SK-N-SH (cell line): ENCODE measurements at regions not wholly inside any gene's neighbourhood (a gene's known extent, or its start where the extent isn't known, plus 50 kb on each side); places are given as distances from the start of the nearest gene placed in this dataset.

ENCODE experiments used
- CTCF ChIA-PET: fragments of 300-600, 350-600 bp; formaldehyde crosslinking; extraction: SDS; loops from one replicate; lab custom pipeline; 2021; lab: Yijun Ruan, JAX
- POLR2A ChIA-PET: fragments of 350-600 bp; sonication (Branson Sonifier 250); formaldehyde crosslinking; extraction: SDS; loops from one replicate; lab custom pipeline; 2020; ENCODE audit warnings: antibody characterized with exemption, inconsistent platforms; lab: Yijun Ruan, JAX
- DNase-seq: peaks from one replicate; pipeline ENCODE4 v3.0.0; 2012
- H2AFZ ChIP-seq: fragments of 200-600 bp; sonication (generic); 2 replicates; pipeline ENCODE4 v1.8.1; 2016; ENCODE audit warnings: antibody characterized with exemption, mild to moderate bottlenecking, low read depth
- H3F3A ChIP-seq: fragments of 200-600 bp; sonication (generic); replicated peaks from 2 replicates; pipeline ENCODE3; 2016; ENCODE audit warnings: antibody characterized with exemption, mild to moderate bottlenecking; ENCODE audit not compliant: insufficient read depth
- H3K27ac ChIP-seq, 2 experiments: fragments of 200-500 bp in 1 of 2; fragments of 200-600 bp in 1 of 2; sonication (Bioruptor generic) in 1 of 2; sonication (generic), shearing (Covaris generic) in 1 of 2; 2 replicates each; pipeline versions ENCODE4 v1.5.1 to v1.6.1; 2014 to 2016; ENCODE audit warnings: low read depth in 2 of 2, inconsistent platforms in 1 of 2, low read length in 1 of 2, mild to moderate bottlenecking in 1 of 2, mixed read lengths in 1 of 2
- H3K27me3 ChIP-seq: fragments of 200-600 bp; sonication (generic), shearing (Covaris generic); 2 replicates; pipeline ENCODE4 v1.6.1; 2016; ENCODE audit warnings: mixed run types; ENCODE audit not compliant: insufficient read depth
- H3K36me3 ChIP-seq, 2 experiments: fragments of 200-500 bp in 1 of 2; fragments of 200-600 bp in 1 of 2; sonication (Bioruptor generic) in 1 of 2; sonication (generic) in 1 of 2; replicated peaks in 1 of 2; 2 replicates each; pipeline versions ENCODE3 to v1.5.1; 2014 to 2016; ENCODE audit warnings: low read length in 1 of 2, mild to moderate bottlenecking in 1 of 2; ENCODE audit not compliant: insufficient read depth in 2 of 2, control insufficient read depth in 1 of 2
- H3K4me1 ChIP-seq, 2 experiments: fragments of 200-500 bp in 1 of 2; fragments of 200-600 bp in 1 of 2; sonication (Bioruptor generic) in 1 of 2; sonication (generic), shearing (Covaris generic) in 1 of 2; 2 replicates each; pipeline versions ENCODE4 v1.5.1 to v1.6.1; 2014 to 2016; ENCODE audit warnings: low read depth in 1 of 2, low read length in 1 of 2, mixed run types in 1 of 2; ENCODE audit not compliant: insufficient read depth in 2 of 2, control insufficient read depth in 1 of 2
- H3K4me2 ChIP-seq: fragments of 200-600 bp; sonication (generic), shearing (Covaris generic); 2 replicates; pipeline ENCODE4 v1.6.1; 2017; ENCODE audit warnings: mixed run types
- H3K4me3 ChIP-seq, 2 experiments: fragments of 200-500 bp in 1 of 2; fragments of 200-600 bp in 1 of 2; sonication (Bioruptor generic) in 1 of 2; sonication (generic), shearing (Covaris generic) in 1 of 2; 2 replicates each; pipeline versions ENCODE4 v1.5.1 to v1.8.1; 2014 to 2016; ENCODE audit warnings: low read depth in 2 of 2, inconsistent platforms in 1 of 2, low read length in 1 of 2, mild to moderate bottlenecking in 1 of 2, mixed read lengths in 1 of 2, moderate library complexity in 1 of 2
- H3K79me2 ChIP-seq: fragments of 200-600 bp; sonication (generic); 2 replicates; pipeline ENCODE4 v1.8.1; 2017; ENCODE audit warnings: mild to moderate bottlenecking; ENCODE audit not compliant: insufficient read depth
- H3K9ac ChIP-seq: fragments of 200-600 bp; sonication (generic); 2 replicates; pipeline ENCODE4 v1.6.1; 2017; ENCODE audit warnings: mixed run types
- H3K9me2 ChIP-seq: fragments of 200-600 bp; sonication (generic); 2 replicates; pipeline ENCODE4 v1.6.1; 2017; ENCODE audit warnings: mixed run types
- H3K9me3 ChIP-seq: fragments of 200-600 bp; sonication (generic); 2 replicates; pipeline ENCODE4 v1.6.1; 2017; ENCODE audit warnings: mixed run types, mild to moderate bottlenecking, moderate library complexity
- H4K20me1 ChIP-seq: fragments of 200-600 bp; sonication (generic); 2 replicates; pipeline ENCODE4 v1.6.1; 2017; ENCODE audit warnings: mild to moderate bottlenecking, mixed run types; ENCODE audit not compliant: insufficient read depth
- CHD2 ChIP-seq: fragments of 150-350 bp; IDR thresholded peaks from 2 replicates; pipeline ENCODE4 v1.6.1; 2018; ENCODE audit warnings: low read length; ENCODE audit not compliant: partially characterized antibody
- ELF1 ChIP-seq: IDR thresholded peaks from 2 replicates; pipeline ENCODE4 v1.4.0; 2012
- FOXJ3 ChIP-seq: sonication (generic); formaldehyde crosslinking; IDR thresholded peaks from 2 replicates; pipeline ENCODE4 v1.5.1; 2020; ENCODE audit warnings: mild to moderate bottlenecking, missing genetic modification reagents
- FOXM1 ChIP-seq: IDR thresholded peaks from 2 replicates; pipeline ENCODE4 v1.4.0; 2012; ENCODE audit warnings: low read depth, mild to moderate bottlenecking
- GABPA ChIP-seq: IDR thresholded peaks from 2 replicates; pipeline ENCODE4 v1.4.0; 2012; ENCODE audit warnings: low read depth, mild to moderate bottlenecking
- GATA2 ChIP-seq: sonication (generic); formaldehyde crosslinking; IDR thresholded peaks from 2 replicates; pipeline ENCODE4 v1.5.0; 2020; ENCODE audit warnings: mild to moderate bottlenecking, missing genetic modification reagents
- NFIC ChIP-seq: IDR thresholded peaks from 2 replicates; pipeline ENCODE4 v1.4.0; 2012; ENCODE audit warnings: borderline replicate concordance
- NRF1 ChIP-seq: IDR thresholded peaks from 2 replicates; pipeline ENCODE4 v1.6.1; 2012; ENCODE audit warnings: low read depth, mild to moderate bottlenecking, low read length
- POLR2AphosphoS5 ChIP-seq: IDR thresholded peaks from 2 replicates; pipeline ENCODE4 v1.6.1; 2012; ENCODE audit warnings: low read depth, low read length
- RCOR1 ChIP-seq: fragments of 150-350 bp; IDR thresholded peaks from 2 replicates; pipeline ENCODE4 v1.6.1; 2017; ENCODE audit warnings: antibody characterized with exemption, low read length
- SMC3 ChIP-seq: IDR thresholded peaks from 2 replicates; pipeline ENCODE4 v1.6.1; 2012; ENCODE audit warnings: low read depth, low read length, improper control_type of control experiment
- TAF1 ChIP-seq: IDR thresholded peaks from 2 replicates; pipeline ENCODE4 v1.6.1; 2012; ENCODE audit warnings: low read depth, mild to moderate bottlenecking, low read length, moderate library complexity, borderline replicate concordance
- TEAD4 ChIP-seq: IDR thresholded peaks from 2 replicates; pipeline ENCODE4 v1.4.0; 2012; ENCODE audit warnings: mild to moderate bottlenecking, borderline replicate concordance; ENCODE audit not compliant: insufficient read depth
- WGBS: methylation state at CpG from one replicate; pipeline ENCODE4 v1.1.6; 2017; ENCODE audit warnings: low lambda C conversion rate; 5-methylcytosine and 5-hydroxymethylcytosine counted together
- TF ChIP-seq, protein P1 (sequence below): IDR thresholded peaks from 2 replicates; pipeline ENCODE4 v1.4.0; 2012; ENCODE audit warnings: low read depth
- TF ChIP-seq, protein P2 (sequence below): fragments of 200-600 bp; sonication (generic); IDR thresholded peaks from 2 replicates; pipeline ENCODE4 v1.6.1; 2017; ENCODE audit warnings: antibody characterized with exemption, mild to moderate bottlenecking, moderate library complexity
- TF ChIP-seq, protein P3 (sequence below): fragments of 150-350 bp; IDR thresholded peaks from 2 replicates; pipeline ENCODE4 v1.6.1; 2016; ENCODE audit warnings: mild to moderate bottlenecking, low read depth, low read length
- TF ChIP-seq, protein P4 (sequence below): IDR thresholded peaks from 2 replicates; pipeline ENCODE4; 2012
- TF ChIP-seq, protein P5 (sequence below): IDR thresholded peaks from 2 replicates; pipeline ENCODE4 v1.4.0; 2012; ENCODE audit warnings: low read depth, borderline replicate concordance
- TF ChIP-seq, protein P6 (sequence below): IDR thresholded peaks from 2 replicates; pipeline ENCODE4 v1.4.0; 2012; ENCODE audit warnings: low read depth, borderline replicate concordance

DNA sequence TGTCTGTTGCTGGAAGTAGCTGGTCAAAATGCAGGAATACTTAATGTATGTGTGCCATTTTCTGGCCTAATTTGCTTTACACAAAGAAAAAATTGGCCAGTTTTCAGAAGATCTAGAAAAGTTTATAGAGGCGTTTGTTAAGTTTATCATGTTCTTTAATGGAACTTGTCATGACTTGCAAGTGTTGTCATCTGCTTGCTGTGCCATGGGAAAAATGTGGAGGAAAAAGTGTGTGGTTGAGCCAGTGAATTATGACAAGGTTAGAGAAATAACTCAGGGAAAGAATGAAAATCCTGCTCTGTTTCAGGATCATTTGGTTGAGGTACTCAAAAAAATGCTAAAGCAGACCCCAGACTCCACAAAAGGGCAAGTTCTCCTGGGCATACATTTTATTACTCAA is 301.6 kb upstream of the CDH2 start:
- TF ChIP-seq, protein P1, sequence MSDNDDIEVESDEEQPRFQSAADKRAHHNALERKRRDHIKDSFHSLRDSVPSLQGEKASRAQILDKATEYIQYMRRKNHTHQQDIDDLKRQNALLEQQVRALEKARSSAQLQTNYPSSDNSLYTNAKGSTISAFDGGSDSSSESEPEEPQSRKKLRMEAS: no peak
- no peak for TF ChIP-seq FOXJ3
- TF ChIP-seq, protein P2, sequence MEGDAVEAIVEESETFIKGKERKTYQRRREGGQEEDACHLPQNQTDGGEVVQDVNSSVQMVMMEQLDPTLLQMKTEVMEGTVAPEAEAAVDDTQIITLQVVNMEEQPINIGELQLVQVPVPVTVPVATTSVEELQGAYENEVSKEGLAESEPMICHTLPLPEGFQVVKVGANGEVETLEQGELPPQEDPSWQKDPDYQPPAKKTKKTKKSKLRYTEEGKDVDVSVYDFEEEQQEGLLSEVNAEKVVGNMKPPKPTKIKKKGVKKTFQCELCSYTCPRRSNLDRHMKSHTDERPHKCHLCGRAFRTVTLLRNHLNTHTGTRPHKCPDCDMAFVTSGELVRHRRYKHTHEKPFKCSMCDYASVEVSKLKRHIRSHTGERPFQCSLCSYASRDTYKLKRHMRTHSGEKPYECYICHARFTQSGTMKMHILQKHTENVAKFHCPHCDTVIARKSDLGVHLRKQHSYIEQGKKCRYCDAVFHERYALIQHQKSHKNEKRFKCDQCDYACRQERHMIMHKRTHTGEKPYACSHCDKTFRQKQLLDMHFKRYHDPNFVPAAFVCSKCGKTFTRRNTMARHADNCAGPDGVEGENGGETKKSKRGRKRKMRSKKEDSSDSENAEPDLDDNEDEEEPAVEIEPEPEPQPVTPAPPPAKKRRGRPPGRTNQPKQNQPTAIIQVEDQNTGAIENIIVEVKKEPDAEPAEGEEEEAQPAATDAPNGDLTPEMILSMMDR: no peak
- no peak for TF ChIP-seq FOXM1
- TF ChIP-seq GABPA: no peak
- TF ChIP-seq POLR2AphosphoS5: no peak
- TF ChIP-seq, protein P3, sequence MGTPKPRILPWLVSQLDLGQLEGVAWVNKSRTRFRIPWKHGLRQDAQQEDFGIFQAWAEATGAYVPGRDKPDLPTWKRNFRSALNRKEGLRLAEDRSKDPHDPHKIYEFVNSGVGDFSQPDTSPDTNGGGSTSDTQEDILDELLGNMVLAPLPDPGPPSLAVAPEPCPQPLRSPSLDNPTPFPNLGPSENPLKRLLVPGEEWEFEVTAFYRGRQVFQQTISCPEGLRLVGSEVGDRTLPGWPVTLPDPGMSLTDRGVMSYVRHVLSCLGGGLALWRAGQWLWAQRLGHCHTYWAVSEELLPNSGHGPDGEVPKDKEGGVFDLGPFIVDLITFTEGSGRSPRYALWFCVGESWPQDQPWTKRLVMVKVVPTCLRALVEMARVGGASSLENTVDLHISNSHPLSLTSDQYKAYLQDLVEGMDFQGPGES: no peak
- TF ChIP-seq, protein P4, sequence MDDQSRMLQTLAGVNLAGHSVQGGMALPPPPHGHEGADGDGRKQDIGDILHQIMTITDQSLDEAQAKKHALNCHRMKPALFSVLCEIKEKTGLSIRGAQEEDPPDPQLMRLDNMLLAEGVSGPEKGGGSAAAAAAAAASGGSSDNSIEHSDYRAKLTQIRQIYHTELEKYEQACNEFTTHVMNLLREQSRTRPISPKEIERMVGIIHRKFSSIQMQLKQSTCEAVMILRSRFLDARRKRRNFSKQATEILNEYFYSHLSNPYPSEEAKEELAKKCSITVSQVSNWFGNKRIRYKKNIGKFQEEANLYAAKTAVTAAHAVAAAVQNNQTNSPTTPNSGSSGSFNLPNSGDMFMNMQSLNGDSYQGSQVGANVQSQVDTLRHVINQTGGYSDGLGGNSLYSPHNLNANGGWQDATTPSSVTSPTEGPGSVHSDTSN: no peak
- TF ChIP-seq, protein P5, sequence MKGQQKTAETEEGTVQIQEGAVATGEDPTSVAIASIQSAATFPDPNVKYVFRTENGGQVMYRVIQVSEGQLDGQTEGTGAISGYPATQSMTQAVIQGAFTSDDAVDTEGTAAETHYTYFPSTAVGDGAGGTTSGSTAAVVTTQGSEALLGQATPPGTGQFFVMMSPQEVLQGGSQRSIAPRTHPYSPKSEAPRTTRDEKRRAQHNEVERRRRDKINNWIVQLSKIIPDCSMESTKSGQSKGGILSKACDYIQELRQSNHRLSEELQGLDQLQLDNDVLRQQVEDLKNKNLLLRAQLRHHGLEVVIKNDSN: no peak
- no peak for TF ChIP-seq ELF1
- no peak for TF ChIP-seq TEAD4
- no peak for TF ChIP-seq SMC3
- TF ChIP-seq NRF1: no peak
- ChIA-PET CTCF (no interaction called here), POLR2A (no interaction called here)
- H2AFZ ChIP-seq: no peak overlapping the region
- H3K4me3 ChIP-seq: no peak overlapping the region
- no peaks in the 10 kb centered on the region for H3K36me3 ChIP-seq
- no peaks in the 10 kb centered on the region for H4K20me1 ChIP-seq
- no peaks in the 10 kb centered on the region for H3K9me3 ChIP-seq
- H3K27ac ChIP-seq: no peak overlapping the region
- H3K9ac ChIP-seq: no peak overlapping the region
- 90% methylated on average over 1 of the region's 1 CpG for WGBS
- no peaks in the 10 kb centered on the region for H3F3A ChIP-seq
- no peaks in the 10 kb centered on the region for H3K4me1 ChIP-seq
- DNase-seq: no peak
- no peaks in the 10 kb centered on the region for H3K9me2 ChIP-seq
- H3K27me3 ChIP-seq: no peaks in the 10 kb centered on the region
- no peaks in the 10 kb centered on the region for H3K79me2 ChIP-seq
- H3K4me2 ChIP-seq: no peak overlapping the region

DNA sequence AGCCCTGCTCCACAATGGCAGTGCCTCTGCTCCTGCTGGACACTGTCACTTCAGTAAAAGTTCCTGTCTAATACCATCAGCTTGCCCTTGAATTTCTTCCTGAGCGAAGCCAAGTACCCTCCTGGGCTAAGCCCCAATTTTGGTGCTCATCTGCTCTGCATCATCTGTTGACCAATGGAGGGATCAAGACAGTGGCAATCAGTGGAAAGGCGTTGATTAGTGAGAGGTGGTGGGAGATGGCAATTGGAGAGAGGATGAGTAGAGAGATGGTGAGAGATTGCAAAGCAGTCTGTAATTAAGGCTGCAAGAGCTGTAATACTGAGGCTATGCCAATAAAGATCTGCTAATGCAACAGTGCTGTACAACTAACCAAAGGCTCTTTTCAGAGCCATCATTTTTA is 299.4 kb upstream of the CDH2 start:
- Histone ChIP-seq H3K79me2 (no peaks in the 10 kb centered on the region), H3K36me3 (no peaks in the 10 kb centered on the region), H3K9ac (no peak overlapping the region), H3K4me2 (no peak overlapping the region), H3K27ac (no peak overlapping the region), H2AFZ (no peak overlapping the region), H3K9me3 (no peaks in the 10 kb centered on the region), H3K4me3 (no peak overlapping the region), H3F3A (no peaks in the 10 kb centered on the region), H3K9me2 (no peaks in the 10 kb centered on the region), H3K27me3 (no peaks in the 10 kb centered on the region), H4K20me1 (no peaks in the 10 kb centered on the region), H3K4me1 (no peaks in the 10 kb centered on the region)
- ChIA-PET POLR2A (no interaction called here), CTCF (no interaction called here)
- 81% methylated on average over 2 of the region's 2 CpGs for WGBS
- DNase-seq: no peak
- no peak for TF ChIP-seq FOXJ3
- no peak for TF ChIP-seq FOXM1
- TF ChIP-seq RCOR1: no peak
- no peak for TF ChIP-seq NFIC
- no peak for TF ChIP-seq CHD2
- TF ChIP-seq GABPA: no peak
- TF ChIP-seq, protein P6, sequence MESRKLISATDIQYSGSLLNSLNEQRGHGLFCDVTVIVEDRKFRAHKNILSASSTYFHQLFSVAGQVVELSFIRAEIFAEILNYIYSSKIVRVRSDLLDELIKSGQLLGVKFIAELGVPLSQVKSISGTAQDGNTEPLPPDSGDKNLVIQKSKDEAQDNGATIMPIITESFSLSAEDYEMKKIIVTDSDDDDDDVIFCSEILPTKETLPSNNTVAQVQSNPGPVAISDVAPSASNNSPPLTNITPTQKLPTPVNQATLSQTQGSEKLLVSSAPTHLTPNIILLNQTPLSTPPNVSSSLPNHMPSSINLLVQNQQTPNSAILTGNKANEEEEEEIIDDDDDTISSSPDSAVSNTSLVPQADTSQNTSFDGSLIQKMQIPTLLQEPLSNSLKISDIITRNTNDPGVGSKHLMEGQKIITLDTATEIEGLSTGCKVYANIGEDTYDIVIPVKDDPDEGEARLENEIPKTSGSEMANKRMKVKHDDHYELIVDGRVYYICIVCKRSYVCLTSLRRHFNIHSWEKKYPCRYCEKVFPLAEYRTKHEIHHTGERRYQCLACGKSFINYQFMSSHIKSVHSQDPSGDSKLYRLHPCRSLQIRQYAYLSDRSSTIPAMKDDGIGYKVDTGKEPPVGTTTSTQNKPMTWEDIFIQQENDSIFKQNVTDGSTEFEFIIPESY: no peak
- TF ChIP-seq, protein P2: no peak
- TF ChIP-seq SMC3: no peak
- no peak for TF ChIP-seq TAF1
- TF ChIP-seq GATA2 (CRISPR knock-in tag): no peak
- no peak for TF ChIP-seq TEAD4
